ENCODE measurements at regions not wholly inside any gene's neighbourhood (a gene's known extent, or its start where the extent isn't known, plus 50 kb on each side); places are given as distances from the start of the nearest gene placed in this dataset.

- TF ChIP-seq CTCF (optimal IDR thresholded peaks at IDR 0.05 in 1 of 3, IDR thresholded peaks at IDR 0.05 in 1 of 3, conservative IDR thresholded peaks at IDR 0.05 in 1 of 3; ENCODE audit: extremely low read depth in 1 of 3, insufficient read depth in 2 of 3, low read length in 3 of 3) (no peak), EZH2 (IDR thresholded peaks at IDR 0.05; ENCODE audit: low read length) (no peak)
These were observed 2095.5 kb upstream of the WWC1 start for GRCh38 chr5:166195981-166196380.

Measured in keratinocyte (primary cell).